H9 (cell line): ENCODE measurements at regions not wholly inside any gene's neighbourhood (a gene's known extent, or its start where the extent isn't known, plus 50 kb on each side); places are given as distances from the start of the nearest gene placed in this dataset.

ENCODE experiments used
- DNase-seq: peaks from one replicate; pipeline ENCODE4 v3.0.0-alpha.2; 2017
- H2AFZ ChIP-seq: one replicate; pipeline ENCODE4 v1.6.1; 2013; ENCODE audit warnings: mild to moderate bottlenecking, low read length, control low read depth, moderate library complexity
- H2AK5ac ChIP-seq: 2 replicates; pipeline ENCODE4 v1.6.1; 2013; ENCODE audit warnings: low read length, control low read depth, mixed read lengths; ENCODE audit not compliant: insufficient read length
- H2BK120ac ChIP-seq: one replicate; pipeline ENCODE4 v1.6.1; 2013; ENCODE audit warnings: low read depth, mild to moderate bottlenecking, low read length, control low read depth, inconsistent platforms; ENCODE audit not compliant: poor library complexity, severe bottlenecking
- H2BK12ac ChIP-seq: 2 replicates; pipeline ENCODE4 v1.6.1; 2013; ENCODE audit warnings: low read length, control low read depth, mixed read lengths, low read depth; ENCODE audit not compliant: insufficient read length
- H2BK15ac ChIP-seq: 2 replicates; pipeline ENCODE4 v1.6.1; 2013; ENCODE audit warnings: low read depth, low read length, control low read depth
- H2BK20ac ChIP-seq: one replicate; pipeline ENCODE4 v1.6.1; 2013; ENCODE audit warnings: low read depth, mild to moderate bottlenecking, low read length, control low read depth, inconsistent platforms; ENCODE audit not compliant: poor library complexity, severe bottlenecking
- H2BK5ac ChIP-seq: 2 replicates; pipeline ENCODE4 v1.6.1; 2013; ENCODE audit warnings: low read length, control low read depth, mixed read lengths; ENCODE audit not compliant: insufficient read length
- H3K14ac ChIP-seq: 2 replicates; pipeline ENCODE4 v1.6.1; 2013; ENCODE audit warnings: low read length, control low read depth; ENCODE audit not compliant: insufficient read depth
- H3K18ac ChIP-seq: 2 replicates; pipeline ENCODE4 v1.6.1; 2013; ENCODE audit warnings: low read depth, mild to moderate bottlenecking, mixed read lengths, low read length, control low read depth; ENCODE audit not compliant: insufficient read length
- H3K23ac ChIP-seq: 2 replicates; pipeline ENCODE4 v1.6.1; 2013; ENCODE audit warnings: low read length, control low read depth, mixed read lengths, low read depth; ENCODE audit not compliant: insufficient read length
- H3K23me2 ChIP-seq: 2 replicates; pipeline ENCODE4 v1.6.1; 2013; ENCODE audit warnings: low read depth, mild to moderate bottlenecking, mixed read lengths, low read length, control low read depth; ENCODE audit not compliant: insufficient read length, poor library complexity, severe bottlenecking
- H3K27ac ChIP-seq: 2 replicates; pipeline ENCODE4 v1.5.1; 2013; ENCODE audit warnings: low read length, control low read depth, mixed read lengths, low read depth; ENCODE audit not compliant: insufficient read length
- H3K27me3 ChIP-seq: 2 replicates; pipeline ENCODE4 v1.6.1; 2013; ENCODE audit warnings: low read length, control low read depth, inconsistent platforms; ENCODE audit not compliant: insufficient read depth
- H3K4ac ChIP-seq: 2 replicates; pipeline ENCODE4 v1.6.1; 2013; ENCODE audit warnings: low read depth, mild to moderate bottlenecking, control low read depth, inconsistent platforms, low read length, moderate library complexity
- H3K4me1 ChIP-seq: 2 replicates; pipeline ENCODE4 v1.6.1; 2013; ENCODE audit warnings: low read length, control low read depth, inconsistent platforms; ENCODE audit not compliant: insufficient read depth
- H3K4me2 ChIP-seq: 2 replicates; pipeline ENCODE4 v1.6.1; 2013; ENCODE audit warnings: low read length, control low read depth, mixed read lengths; ENCODE audit not compliant: insufficient read length, insufficient read depth
- H3K56ac ChIP-seq: 2 replicates; pipeline ENCODE4 v1.6.1; 2013; ENCODE audit warnings: low read depth, mild to moderate bottlenecking, mixed read lengths, low read length, control low read depth; ENCODE audit not compliant: insufficient read length
- H3K79me1 ChIP-seq: 2 replicates; pipeline ENCODE4 v1.6.1; 2013; ENCODE audit warnings: low read depth, mild to moderate bottlenecking, moderate library complexity, low read length, control low read depth, inconsistent platforms; ENCODE audit not compliant: insufficient read depth, poor library complexity, severe bottlenecking
- H3K79me2 ChIP-seq: 2 replicates; pipeline ENCODE4 v1.6.1; 2013; ENCODE audit warnings: low read length, control low read depth, inconsistent platforms; ENCODE audit not compliant: insufficient read depth
- H3K9ac ChIP-seq: 2 replicates; pipeline ENCODE4 v1.6.1; 2013; ENCODE audit warnings: low read length, control low read depth, mixed read lengths; ENCODE audit not compliant: insufficient read length; ENCODE audit errors: extremely low read depth
- H3K9me3 ChIP-seq: one replicate; pipeline ENCODE4 v1.6.1; 2013; ENCODE audit warnings: low read depth, low read length, inconsistent platforms; ENCODE audit not compliant: control insufficient read depth
- H3T11ph ChIP-seq: one replicate; pipeline ENCODE4 v1.6.1; 2013; ENCODE audit warnings: mild to moderate bottlenecking, low read length, control low read depth, inconsistent platforms
- H4K20me1 ChIP-seq: one replicate; pipeline ENCODE4 v1.6.1; 2013; ENCODE audit not compliant: control insufficient read depth, insufficient read length, insufficient read depth
- H4K5ac ChIP-seq: 2 replicates; pipeline ENCODE4 v1.6.1; 2013; ENCODE audit warnings: low read depth, mild to moderate bottlenecking, mixed read lengths, low read length, control low read depth; ENCODE audit not compliant: insufficient read length
- H4K8ac ChIP-seq: replicated peaks from 2 replicates; pipeline ENCODE4 v1.6.1; 2013; ENCODE audit warnings: low read length, control low read depth, mixed read lengths, low read depth; ENCODE audit not compliant: insufficient read length
- H4K91ac ChIP-seq: 2 replicates; pipeline ENCODE4 v1.6.1; 2013; ENCODE audit warnings: low read depth, mild to moderate bottlenecking, moderate library complexity, mixed read lengths, low read length, control low read depth; ENCODE audit not compliant: insufficient read length
- H3K27ac Mint-ChIP-seq, 3 experiments: 2 replicates in 2 of 3; 3 replicates in 1 of 3; pipeline ENCODE4 v1.8.0; 2020 to 2021; ENCODE audit warnings: mixed read lengths in 3 of 3, mild to moderate bottlenecking in 1 of 3, moderate library complexity in 1 of 3
- H3K27me3 Mint-ChIP-seq: 2 replicates; pipeline ENCODE4 v1.8.0; 2021; ENCODE audit warnings: low read depth, mild to moderate bottlenecking, moderate library complexity, mixed read lengths
- H3K36me3 Mint-ChIP-seq, 3 experiments: 2 replicates in 2 of 3; 3 replicates in 1 of 3; pipeline ENCODE4 v1.8.0; 2020 to 2021; ENCODE audit warnings: low read depth in 3 of 3, mixed read lengths in 3 of 3; ENCODE audit not compliant: insufficient read depth in 1 of 3
- H3K4me1 Mint-ChIP-seq, 2 experiments: 2 replicates each; pipeline ENCODE4 v1.8.0; 2020; ENCODE audit warnings: mixed read lengths in 2 of 2
- H3K4me3 Mint-ChIP-seq, 2 experiments: 2 replicates in 1 of 2; 3 replicates in 1 of 2; pipeline ENCODE4 v1.8.0; 2020 to 2021; ENCODE audit warnings: mild to moderate bottlenecking in 2 of 2, mixed read lengths in 2 of 2, moderate library complexity in 1 of 2
- H3K9me3 Mint-ChIP-seq, 2 experiments: 2 replicates in 1 of 2; 3 replicates in 1 of 2; pipeline ENCODE4 v1.8.0; 2020; ENCODE audit warnings: mild to moderate bottlenecking in 2 of 2, mixed read lengths in 2 of 2, moderate library complexity in 1 of 2
- WGBS: extraction: QIAGEN DNeasy Blood & Tissue Kit; methylation state at CpG from one replicate; pipeline ENCODE4 v1.1.7; 2013; ENCODE audit warnings: missing lambda C conversion rate, low lambda C conversion rate, mixed read lengths; ENCODE audit not compliant: insufficient read length; ENCODE audit errors: extremely low coverage; 5-methylcytosine and 5-hydroxymethylcytosine counted together
- TF ChIP-seq, protein P1 (sequence below): fragments of 200-600 bp; sonication (generic); conservative IDR thresholded peaks from 3 replicates; pipeline ENCODE4 v1.8.0; 2021; ENCODE audit warnings: antibody characterized with exemption, mild to moderate bottlenecking

GRCh38 chr4:13032936-13033335, 451.2 kb downstream of the RAB28 start:
- H3K9ac ChIP-seq, result no peak overlapping the region

More at GRCh38 chr4:13032936-13033335, 451.2 kb downstream of the RAB28 start:
- Mint-ChIP-seq H3K9me3 (no peaks in the 10 kb centered on the region; a peak in 1 of 5 replicates), H3K4me1 (0 out of 4 replicates have a peak, but pooled peaks cover 0 to 2% of the 10 kb centered on the region in 2 experiments), H3K27ac (no peak overlapping the region), H3K4me3 (no peak overlapping the region), H3K36me3 (no peaks in the 10 kb centered on the region), H3K27me3 (no peaks in the 10 kb centered on the region)
- Histone ChIP-seq H3K4ac (no peak overlapping the region), H3K9me3 (no peaks in the 10 kb centered on the region), H4K20me1 (no peaks in the 10 kb centered on the region), H3K4me2 (no peak overlapping the region), H3K18ac (no peak overlapping the region), H3K14ac (no peak overlapping the region), H2BK5ac (no peak overlapping the region), H4K5ac (no peak overlapping the region), H3T11ph (no peak overlapping the region), H3K4me1 (no peaks in the 10 kb centered on the region), H2AFZ (no peak overlapping the region), H3K27ac (no peak overlapping the region), H3K56ac (no peak overlapping the region), H3K79me1 (no peaks in the 10 kb centered on the region), H3K23ac (no peak overlapping the region), H2AK5ac (no peak overlapping the region), H2BK15ac (no peak overlapping the region), H3K23me2 (no peaks in the 10 kb centered on the region), H4K8ac (no peak overlapping the region), H3K79me2 (no peaks in the 10 kb centered on the region), H3K27me3 (no peaks in the 10 kb centered on the region), H2BK12ac (no peak overlapping the region), H2BK20ac (no peak overlapping the region), H2BK120ac (no peak overlapping the region), H4K91ac (no peak overlapping the region)
- no CpG with 5 or more reads among the region's 1 CpG for WGBS
- TF ChIP-seq, protein P1, sequence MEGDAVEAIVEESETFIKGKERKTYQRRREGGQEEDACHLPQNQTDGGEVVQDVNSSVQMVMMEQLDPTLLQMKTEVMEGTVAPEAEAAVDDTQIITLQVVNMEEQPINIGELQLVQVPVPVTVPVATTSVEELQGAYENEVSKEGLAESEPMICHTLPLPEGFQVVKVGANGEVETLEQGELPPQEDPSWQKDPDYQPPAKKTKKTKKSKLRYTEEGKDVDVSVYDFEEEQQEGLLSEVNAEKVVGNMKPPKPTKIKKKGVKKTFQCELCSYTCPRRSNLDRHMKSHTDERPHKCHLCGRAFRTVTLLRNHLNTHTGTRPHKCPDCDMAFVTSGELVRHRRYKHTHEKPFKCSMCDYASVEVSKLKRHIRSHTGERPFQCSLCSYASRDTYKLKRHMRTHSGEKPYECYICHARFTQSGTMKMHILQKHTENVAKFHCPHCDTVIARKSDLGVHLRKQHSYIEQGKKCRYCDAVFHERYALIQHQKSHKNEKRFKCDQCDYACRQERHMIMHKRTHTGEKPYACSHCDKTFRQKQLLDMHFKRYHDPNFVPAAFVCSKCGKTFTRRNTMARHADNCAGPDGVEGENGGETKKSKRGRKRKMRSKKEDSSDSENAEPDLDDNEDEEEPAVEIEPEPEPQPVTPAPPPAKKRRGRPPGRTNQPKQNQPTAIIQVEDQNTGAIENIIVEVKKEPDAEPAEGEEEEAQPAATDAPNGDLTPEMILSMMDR, result no peak
- DNase-seq, result no peak
